Thyroid gland (tissue), 4 donors: ENCODE measurements at regions not wholly inside any gene's neighbourhood (a gene's known extent, or its start where the extent isn't known, plus 50 kb on each side); places are given as distances from the start of the nearest gene placed in this dataset.

ENCODE experiments used
- POLR2A ChIP-seq, 2 donors: fragments of 450-650 bp; IDR thresholded peaks; one replicate each; pipeline ENCODE4 v1.6.1; 2017; ENCODE audit warnings: antibody characterized with exemption in 2 of 2, mild to moderate bottlenecking in 2 of 2, moderate library complexity in 1 of 2
- TF ChIP-seq, protein P1 (sequence below), 6 experiments: fragments of 200-600 bp in 3 of 6; fragments of 450-650 bp in 3 of 6; sonication (generic) in 3 of 6; IDR thresholded peaks; one replicate each; pipeline ENCODE4 v1.5.1; 2016 to 2019; ENCODE audit warnings: antibody characterized with exemption in 6 of 6, mild to moderate bottlenecking in 2 of 6, inconsistent platforms in 1 of 6, moderate library complexity in 1 of 6

DNA sequence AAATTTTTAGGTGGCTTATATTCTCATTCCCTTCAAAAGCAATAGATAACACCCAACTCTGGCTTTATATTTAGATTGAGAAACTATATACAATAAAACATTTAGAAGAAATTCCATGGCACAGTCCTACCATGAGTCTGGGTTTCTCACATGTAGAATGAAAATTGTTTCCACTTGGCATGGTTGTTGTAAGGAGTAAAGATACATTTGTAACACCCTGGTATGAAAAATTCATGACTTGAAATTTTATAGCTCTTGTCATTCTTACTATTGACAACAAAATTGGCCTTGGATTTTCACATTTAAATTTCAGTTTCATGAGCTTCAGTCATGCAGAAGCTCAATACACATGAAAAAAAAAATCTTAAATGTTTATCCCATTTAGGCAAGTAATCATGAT lies 92.5 kb upstream of the CBLN2 start:
- TF ChIP-seq, protein P1, sequence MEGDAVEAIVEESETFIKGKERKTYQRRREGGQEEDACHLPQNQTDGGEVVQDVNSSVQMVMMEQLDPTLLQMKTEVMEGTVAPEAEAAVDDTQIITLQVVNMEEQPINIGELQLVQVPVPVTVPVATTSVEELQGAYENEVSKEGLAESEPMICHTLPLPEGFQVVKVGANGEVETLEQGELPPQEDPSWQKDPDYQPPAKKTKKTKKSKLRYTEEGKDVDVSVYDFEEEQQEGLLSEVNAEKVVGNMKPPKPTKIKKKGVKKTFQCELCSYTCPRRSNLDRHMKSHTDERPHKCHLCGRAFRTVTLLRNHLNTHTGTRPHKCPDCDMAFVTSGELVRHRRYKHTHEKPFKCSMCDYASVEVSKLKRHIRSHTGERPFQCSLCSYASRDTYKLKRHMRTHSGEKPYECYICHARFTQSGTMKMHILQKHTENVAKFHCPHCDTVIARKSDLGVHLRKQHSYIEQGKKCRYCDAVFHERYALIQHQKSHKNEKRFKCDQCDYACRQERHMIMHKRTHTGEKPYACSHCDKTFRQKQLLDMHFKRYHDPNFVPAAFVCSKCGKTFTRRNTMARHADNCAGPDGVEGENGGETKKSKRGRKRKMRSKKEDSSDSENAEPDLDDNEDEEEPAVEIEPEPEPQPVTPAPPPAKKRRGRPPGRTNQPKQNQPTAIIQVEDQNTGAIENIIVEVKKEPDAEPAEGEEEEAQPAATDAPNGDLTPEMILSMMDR (IDR thresholded peaks at IDR 0.05): no peak
- no peak for TF ChIP-seq POLR2A (IDR thresholded peaks at IDR 0.05)
